SK-N-SH (cell line): ENCODE measurements at regions not wholly inside any gene's neighbourhood (a gene's known extent, or its start where the extent isn't known, plus 50 kb on each side); places are given as distances from the start of the nearest gene placed in this dataset.

Experiments used
- EZH2phosphoT487 ChIP-seq: fragments of 200-600 bp; sonication (generic); IDR thresholded peaks from 2 replicates; pipeline ENCODE4 v1.6.1; 2017; ENCODE audit warnings: low read depth, mixed run types, mild to moderate bottlenecking, antibody characterized with exemption, moderate library complexity, borderline replicate concordance
- MXI1 ChIP-seq: IDR thresholded peaks from 2 replicates; pipeline ENCODE4 v1.6.1; 2012; ENCODE audit warnings: mild to moderate bottlenecking, low read depth, low read length, improper control_type of control experiment
- YY1 ChIP-seq: IDR thresholded peaks from 2 replicates; pipeline ENCODE4 v1.4.0; 2012; ENCODE audit warnings: low read depth, mild to moderate bottlenecking

DNA sequence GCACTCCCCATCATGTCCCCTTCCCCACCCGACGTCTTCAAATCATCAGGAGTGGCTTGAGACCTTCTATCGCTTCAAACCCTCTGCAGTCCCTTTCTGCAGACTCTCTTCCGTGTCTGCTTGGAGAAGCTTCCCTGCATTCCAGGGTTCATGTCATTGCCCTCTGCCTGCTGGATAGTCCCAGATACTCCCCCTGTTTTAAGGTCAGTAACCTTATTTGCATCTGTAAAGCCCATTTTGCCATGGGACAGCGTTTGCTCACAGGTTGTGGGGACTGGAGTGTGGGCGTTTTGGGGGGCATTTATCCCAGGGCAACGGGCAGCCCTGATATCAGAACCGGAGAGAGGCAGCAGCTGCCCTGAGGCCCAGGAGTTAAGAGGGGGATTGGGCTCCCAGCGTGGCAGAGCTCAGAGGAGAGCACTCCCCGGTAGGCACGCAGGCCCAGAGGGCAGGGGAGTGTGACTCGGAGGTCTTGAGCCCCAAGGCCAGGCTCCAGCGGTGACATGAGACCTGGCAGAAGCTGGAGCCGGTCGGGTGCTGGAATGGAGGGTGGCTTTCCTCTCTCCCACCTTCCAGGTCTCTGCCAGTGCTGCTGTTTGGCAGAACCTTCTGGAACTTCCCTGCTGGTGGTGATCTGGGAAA is 73.8 kb downstream of the RTP5 start:
- TF ChIP-seq EZH2phosphoT487 (no peak), MXI1 (no peak), YY1 (no peak)
